Psoas muscle (tissue), 7 donors: ENCODE measurements at regions not wholly inside any gene's neighbourhood (a gene's known extent, or its start where the extent isn't known, plus 50 kb on each side); places are given as distances from the start of the nearest gene placed in this dataset.
"Not testable (repeated sequence)": the region's sequence is repeated elsewhere in the genome, so short reads cannot be mapped to it uniquely, and the experiment has no call there.

Experiments
- ATAC-seq, 4 donors: fragments of 200-7000 bp; cut with Tn5 transposase; one replicate each; pipeline ENCODE4 v1.9.1; 2020; ENCODE audit warnings: moderate library complexity in 3 of 4, mild to moderate bottlenecking in 2 of 4
- DNase-seq, 2 donors: peaks; one replicate each; pipeline ENCODE4 v3.0.0-alpha.2; 2020
- H3K27ac ChIP-seq: fragments of 200-600 bp; one replicate; pipeline ENCODE4 v1.8.0; 2022
- H3K27me3 ChIP-seq, 3 donors: fragments of 200-600 bp in 1 of 3; one replicate each; pipeline versions ENCODE4 v1.6.1 to v1.8.0; 2013 to 2022; ENCODE audit warnings: low read length in 2 of 3, mild to moderate bottlenecking in 2 of 3, moderate library complexity in 1 of 3; ENCODE audit not compliant: insufficient read depth in 3 of 3
- H3K36me3 ChIP-seq, 2 donors: fragments of 200-600 bp in 1 of 2; one replicate each; pipeline versions ENCODE4 v1.6.1 to v1.8.0; 2013 to 2022; ENCODE audit warnings: low read depth in 1 of 2, mild to moderate bottlenecking in 1 of 2, moderate library complexity in 1 of 2; ENCODE audit not compliant: insufficient read depth in 1 of 2
- H3K4me1 ChIP-seq: fragments of 200-600 bp; one replicate; pipeline ENCODE4 v1.8.0; 2022
- H3K4me3 ChIP-seq: fragments of 200-600 bp; one replicate; pipeline ENCODE4 v1.8.0; 2022; ENCODE audit warnings: mild to moderate bottlenecking
- H3K9me3 ChIP-seq: fragments of 200-600 bp; one replicate; pipeline ENCODE4 v1.8.0; 2022
- CTCF ChIP-seq: fragments of 200-600 bp; IDR thresholded peaks from one replicate; pipeline ENCODE4 v1.8.0; 2022; ENCODE audit warnings: antibody characterized with exemption
- WGBS, 3 donors: extraction: QIAGEN DNeasy Blood & Tissue Kit; methylation state at CpG; one replicate each; pipeline versions ENCODE4 v1.1.6 to v1.1.7; 2013; 5-methylcytosine and 5-hydroxymethylcytosine counted together
- intact Hi-C, 2 donors: fragments of 100-400 bp; cut with DNase I; formaldehyde crosslinking; loops; one replicate each; pipeline versions ENCODE4 v1.11.0 to v1.14.2; 2022
- donor health status: healthy with polysubstance abuse.
- donor health status: DM: no; HTN: no; CAD: no; lungs with moderate emphysema.
- donor health status: Bipolar disorder and iron deficiency.
- donor health status: healthy.
- donor health status: DM: yes; HTN: yes; CAD: no.
- donor health status: DM: no; HTN: no; CAD: no.
- donor health status: DM: yes; HTN: yes; CAD: no.

GRCh38 chr1:104648269-104648691 lies 898.6 kb downstream of the AMY1C start:
- DNase-seq, result no peak
- Histone ChIP-seq H3K27ac (no peak overlapping the region), H3K27me3 (no peaks in the 10 kb centered on the region), H3K4me3 (no peak overlapping the region), H3K36me3 (no peaks in the 10 kb centered on the region), H3K9me3 (no peaks in the 10 kb centered on the region), H3K4me1 (no peaks in the 10 kb centered on the region)
- WGBS, 3 donors, result 0 to 3% (median 0%) methylated on average over 1 of the region's 1 CpG
- peak; percentile 16 for TF ChIP-seq CTCF
- ATAC-seq, result peak in 3 of 4 donors; percentile 36 to 87 (median 68)
- intact Hi-C loops, result no loop called here

GRCh38 chr1:104664374-104664773 lies 914.7 kb downstream of the AMY1C start:
- H3K4me1 ChIP-seq, H3K27ac ChIP-seq, H3K9me3 ChIP-seq, DNase-seq, H3K36me3 ChIP-seq, H3K4me3 ChIP-seq, ATAC-seq, H3K27me3 ChIP-seq, intact Hi-C loops: not testable (repeated sequence)
- 88 to 93% (median 90%) methylated on average over 22 to 23 of the region's 24 CpGs for WGBS, 3 donors

GRCh38 chr1:104665300-104665699 lies 915.6 kb downstream of the AMY1C start:
- DNase-seq, result no peak
- no peak for ATAC-seq
- H3K27me3 ChIP-seq, result no peaks in the 10 kb centered on the region

GRCh38 chr1:104671684-104672353 lies 922.1 kb downstream of the AMY1C start:
- no peak overlapping the region for H3K27ac ChIP-seq
- DNase-seq (no peak), ATAC-seq (no peak)
- TF ChIP-seq CTCF, result no peak
- WGBS, 3 donors, result 16 to 21% (median 19%) methylated on average over 12 of the region's 12 CpGs
- no peak overlapping the region for H3K4me3 ChIP-seq
- intact Hi-C loops, result no loop called here
- H3K9me3 ChIP-seq, result no peaks in the 10 kb centered on the region
- H3K27me3 ChIP-seq, result no peaks in the 10 kb centered on the region
- H3K36me3 ChIP-seq, result no peaks in the 10 kb centered on the region
- no peaks in the 10 kb centered on the region for H3K4me1 ChIP-seq

More at GRCh38 chr1:104665300-104665699, 915.6 kb downstream of the AMY1C start:
- Histone ChIP-seq H3K36me3 (no peaks in the 10 kb centered on the region), H3K9me3 (no peaks in the 10 kb centered on the region), H3K4me3 (no peak overlapping the region), H3K4me1 (no peaks in the 10 kb centered on the region), H3K27ac (no peak overlapping the region)
- intact Hi-C loops, result no loop called here
- no peak for TF ChIP-seq CTCF

- ATAC-seq (no peak), DNase-seq (no peak)
- no peaks in the 10 kb centered on the region for H3K27me3 ChIP-seq
- intact Hi-C loops, result no loop called here
- no peaks in the 10 kb centered on the region for H3K9me3 ChIP-seq
- no peaks in the 10 kb centered on the region for H3K4me1 ChIP-seq
- no peak for TF ChIP-seq CTCF
- no peaks in the 10 kb centered on the region for H3K36me3 ChIP-seq
- H3K4me3 ChIP-seq, result no peak overlapping the region
- H3K27ac ChIP-seq, result no peak overlapping the region
- 71 to 84% (median 78%) methylated on average over 1 of the region's 1 CpG for WGBS, 3 donors
Observed at GRCh38 chr1:104699433-104699832, 949.7 kb downstream of the AMY1C start.
